ENCODE measurements at regions not wholly inside any gene's neighbourhood (a gene's known extent, or its start where the extent isn't known, plus 50 kb on each side); places are given as distances from the start of the nearest gene placed in this dataset.
"Not testable (repeated sequence)": the region's sequence is repeated elsewhere in the genome, so short reads cannot be mapped to it uniquely, and the experiment has no call there.

DNA sequence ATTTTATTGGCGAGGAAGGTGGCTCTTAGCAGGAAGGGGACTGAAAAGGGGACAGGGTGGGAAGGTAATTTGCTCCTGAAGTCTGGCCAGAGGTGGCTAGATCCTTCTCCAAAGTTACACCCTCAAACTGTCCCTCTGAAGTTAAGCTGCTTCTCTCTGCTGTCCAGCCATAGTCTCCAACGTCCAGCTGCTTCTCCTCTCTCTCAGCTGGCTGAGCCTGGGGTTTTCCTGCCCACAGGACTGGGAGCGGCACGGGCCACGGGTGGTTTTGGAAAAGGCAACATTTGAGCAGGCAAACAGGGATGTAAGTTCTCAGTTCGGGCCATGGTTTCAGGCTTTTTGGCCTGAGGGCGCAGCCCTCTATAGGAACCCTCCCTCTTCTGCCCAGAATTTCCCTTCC is 128.3 kb downstream of the YIPF5 start:
- Histone ChIP-seq H2BK15ac (ENCODE audit: low read depth, poor library complexity, severe bottlenecking) (no peak overlapping the region), H4K91ac (ENCODE audit: low read length) (no peak overlapping the region), H3K4me3 (ENCODE audit: insufficient read depth in 1 of 2, low read depth in 1 of 2, low read length in 2 of 2) (no peak overlapping the region), H2BK12ac (ENCODE audit: low read length in 2 of 2) (no peak overlapping the region), H4K8ac (ENCODE audit: low read length) (no peak overlapping the region), H2AFZ (ENCODE audit: low read depth, low read length) (no peak overlapping the region), H3K14ac (ENCODE audit: low read length in 2 of 2) (no peak overlapping the region), H2AK5ac (ENCODE audit: low read length, severe bottlenecking) (no peak overlapping the region), H3K79me1 (replicated peaks; ENCODE audit: low read length, poor library complexity, severe bottlenecking) (no peaks in the 10 kb centered on the region), H3K4me1 (ENCODE audit: control insufficient read depth, insufficient read depth, low read depth, low read length) (no peaks in the 10 kb centered on the region), H2BK5ac (ENCODE audit: low read depth, low read length, poor library complexity, severe bottlenecking) (no peak overlapping the region), H3K36me3 (ENCODE audit: control insufficient read depth in 1 of 2, insufficient read depth in 2 of 2, low read depth in 1 of 2, low read length in 2 of 2) (no peaks in the 10 kb centered on the region), H3K23ac (ENCODE audit: low read length in 2 of 2) (no peak overlapping the region), H3K27me3 (ENCODE audit: control insufficient read depth in 1 of 2, insufficient read depth in 1 of 2, low read length in 2 of 2) (peaks cover 0 to 3% of the 10 kb centered on the region in 2 experiments), H3K4me2 (ENCODE audit: low read length, poor library complexity, severe bottlenecking) (no peak overlapping the region), H3K4ac (ENCODE audit: low read depth in 1 of 2, low read length in 2 of 2) (no peak overlapping the region), H3K9ac (ENCODE audit: low read length) (no peak overlapping the region), H3K9me3 (ENCODE audit: control insufficient read depth, low read length) (no peaks in the 10 kb centered on the region), H3K18ac (ENCODE audit: low read depth in 1 of 2, low read length in 2 of 2) (no peak overlapping the region), H2BK120ac (ENCODE audit: low read depth, low read length) (no peak overlapping the region), H3K27ac (ENCODE audit: low read length, poor library complexity, severe bottlenecking) (no peak overlapping the region)
- no peak for DNase-seq
- WGBS: 92% methylated on average over 6 of the region's 7 CpGs

DNA sequence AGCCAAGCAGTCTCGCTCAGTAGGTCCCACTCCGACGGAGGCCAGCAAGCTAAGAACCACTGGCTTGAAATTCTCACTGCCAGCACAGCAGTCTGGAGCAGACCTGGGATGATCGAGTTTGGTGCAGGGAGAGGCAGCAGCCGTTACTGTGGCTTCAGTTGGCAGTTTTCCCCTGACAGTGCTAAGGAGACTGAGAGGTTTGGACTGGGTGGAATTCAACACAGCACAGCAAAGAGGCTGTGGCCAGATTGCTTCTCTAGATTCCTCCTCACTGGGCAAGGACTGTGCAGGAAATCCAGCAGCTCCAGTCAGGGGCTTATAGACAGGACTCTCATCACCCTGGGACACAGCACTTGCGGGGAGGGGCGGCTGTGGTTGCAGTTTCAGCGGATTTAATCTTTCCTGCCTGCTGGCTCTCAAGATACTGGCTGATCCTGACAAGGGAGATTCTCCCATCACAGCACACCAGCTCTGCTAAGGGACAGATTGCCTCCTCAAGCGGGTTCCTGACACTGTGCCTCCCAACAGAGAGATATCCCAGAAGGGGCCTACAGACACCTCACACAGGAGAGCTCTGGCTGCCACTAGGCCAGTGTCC is 122.1 kb downstream of the YIPF5 start:
- no peaks in the 10 kb centered on the region for H3K36me3 ChIP-seq (ENCODE audit: control insufficient read depth in 1 of 2, insufficient read depth in 2 of 2, low read depth in 1 of 2, low read length in 2 of 2)
- H2AFZ ChIP-seq (ENCODE audit: low read depth, low read length): no peak overlapping the region
- 73% methylated on average over 9 of the region's 9 CpGs for WGBS

DNA sequence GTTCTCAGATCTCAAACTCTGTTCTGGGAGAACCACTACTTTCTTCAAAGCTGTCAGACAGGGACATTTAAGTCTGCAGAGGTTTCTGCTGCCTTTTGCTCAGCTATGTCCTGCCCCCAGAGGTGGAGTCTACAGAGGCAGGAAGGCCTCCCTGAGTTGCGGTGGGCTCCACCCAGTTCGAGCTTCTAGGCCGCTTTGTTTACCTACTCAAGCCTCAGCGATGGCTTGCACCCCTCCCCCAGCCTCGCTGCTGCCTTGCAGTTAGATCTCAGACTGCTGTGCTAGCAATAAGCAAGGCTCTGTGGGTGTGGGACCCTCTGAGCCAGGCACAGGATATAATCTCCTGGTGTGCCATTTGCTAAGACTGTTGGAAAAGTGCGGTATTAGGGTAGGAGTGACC is 115.1 kb downstream of the YIPF5 start:
- not testable (repeated sequence) for H3K9me3 ChIP-seq (ENCODE audit: control insufficient read depth, low read length); H4K8ac ChIP-seq (ENCODE audit: low read length); H2AFZ ChIP-seq (ENCODE audit: low read depth, low read length); H2BK15ac ChIP-seq (ENCODE audit: low read depth, poor library complexity, severe bottlenecking); H2AK5ac ChIP-seq (ENCODE audit: low read length, severe bottlenecking); H4K91ac ChIP-seq (ENCODE audit: low read length); H2BK5ac ChIP-seq (ENCODE audit: low read depth, low read length, poor library complexity, severe bottlenecking); H3K4me3 ChIP-seq (ENCODE audit: insufficient read depth in 1 of 2, low read depth in 1 of 2, low read length in 2 of 2); H3K4ac ChIP-seq (ENCODE audit: low read depth in 1 of 2, low read length in 2 of 2); H3K27ac ChIP-seq (ENCODE audit: low read length, poor library complexity, severe bottlenecking); H3K14ac ChIP-seq (ENCODE audit: low read length in 2 of 2); H3K36me3 ChIP-seq (ENCODE audit: control insufficient read depth in 1 of 2, insufficient read depth in 2 of 2, low read depth in 1 of 2, low read length in 2 of 2); H3K4me2 ChIP-seq (ENCODE audit: low read length, poor library complexity, severe bottlenecking); H3K79me1 ChIP-seq (replicated peaks; ENCODE audit: low read length, poor library complexity, severe bottlenecking); H2BK120ac ChIP-seq (ENCODE audit: low read depth, low read length); H3K27me3 ChIP-seq (ENCODE audit: control insufficient read depth in 1 of 2, insufficient read depth in 1 of 2, low read length in 2 of 2); H3K9ac ChIP-seq (ENCODE audit: low read length); DNase-seq; H2BK12ac ChIP-seq (ENCODE audit: low read length in 2 of 2); H3K4me1 ChIP-seq (ENCODE audit: control insufficient read depth, insufficient read depth, low read depth, low read length); H3K18ac ChIP-seq (ENCODE audit: low read depth in 1 of 2, low read length in 2 of 2); H3K23ac ChIP-seq (ENCODE audit: low read length in 2 of 2)
- WGBS: 97% methylated on average over 6 of the region's 6 CpGs

More for the DNA sequence above, 122.1 kb downstream of the YIPF5 start:
- Histone ChIP-seq H3K14ac (ENCODE audit: low read length in 2 of 2) (no peak overlapping the region), H2BK5ac (ENCODE audit: low read depth, low read length, poor library complexity, severe bottlenecking) (no peak overlapping the region), H3K9me3 (ENCODE audit: control insufficient read depth, low read length) (no peaks in the 10 kb centered on the region), H3K27me3 (ENCODE audit: control insufficient read depth in 1 of 2, insufficient read depth in 1 of 2, low read length in 2 of 2) (no peaks in the 10 kb centered on the region), H3K27ac (ENCODE audit: low read length, poor library complexity, severe bottlenecking) (no peak overlapping the region), H3K4me3 (ENCODE audit: insufficient read depth in 1 of 2, low read depth in 1 of 2, low read length in 2 of 2) (no peak overlapping the region), H3K18ac (ENCODE audit: low read depth in 1 of 2, low read length in 2 of 2) (no peak overlapping the region), H4K8ac (ENCODE audit: low read length) (no peak overlapping the region), H3K4me1 (ENCODE audit: control insufficient read depth, insufficient read depth, low read depth, low read length) (no peaks in the 10 kb centered on the region), H2BK12ac (ENCODE audit: low read length in 2 of 2) (no peak overlapping the region), H3K23ac (ENCODE audit: low read length in 2 of 2) (no peak overlapping the region), H4K91ac (ENCODE audit: low read length) (no peak overlapping the region), H2BK15ac (ENCODE audit: low read depth, poor library complexity, severe bottlenecking) (no peak overlapping the region), H3K4me2 (ENCODE audit: low read length, poor library complexity, severe bottlenecking) (no peak overlapping the region), H3K79me1 (replicated peaks; ENCODE audit: low read length, poor library complexity, severe bottlenecking) (no peaks in the 10 kb centered on the region), H2AK5ac (ENCODE audit: low read length, severe bottlenecking) (no peak overlapping the region), H2BK120ac (ENCODE audit: low read depth, low read length) (no peak overlapping the region), H3K9ac (ENCODE audit: low read length) (peak overlapping the region; percentile 5), H3K4ac (ENCODE audit: low read depth in 1 of 2, low read length in 2 of 2) (no peak overlapping the region)
- no peak for DNase-seq

DNA sequence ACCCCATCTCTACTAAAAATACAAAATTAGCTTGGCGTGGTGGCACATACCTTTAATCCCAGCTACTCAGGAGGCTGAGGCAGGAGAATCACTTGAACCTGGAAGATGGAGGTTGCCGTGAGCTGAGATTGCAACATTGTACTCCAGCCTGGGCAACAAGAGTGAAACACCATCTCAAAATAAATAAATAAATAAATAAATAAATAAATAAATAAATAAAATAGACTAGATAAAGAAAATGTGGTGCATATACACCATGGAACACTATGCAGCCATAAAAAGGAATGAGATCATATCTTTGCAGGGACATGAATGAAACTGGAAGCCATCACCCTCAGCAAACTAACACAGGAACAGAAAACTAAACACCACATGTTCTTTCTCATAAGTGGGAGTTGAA is 110.4 kb downstream of the YIPF5 start:
- not testable (repeated sequence) for H3K4me2 ChIP-seq (ENCODE audit: low read length, poor library complexity, severe bottlenecking); H3K9ac ChIP-seq (ENCODE audit: low read length); H2BK12ac ChIP-seq (ENCODE audit: low read length in 2 of 2); DNase-seq; H3K23ac ChIP-seq (ENCODE audit: low read length in 2 of 2); H3K79me1 ChIP-seq (replicated peaks; ENCODE audit: low read length, poor library complexity, severe bottlenecking); H3K4ac ChIP-seq (ENCODE audit: low read depth in 1 of 2, low read length in 2 of 2); H3K4me3 ChIP-seq (ENCODE audit: insufficient read depth in 1 of 2, low read depth in 1 of 2, low read length in 2 of 2); H2AFZ ChIP-seq (ENCODE audit: low read depth, low read length); H4K8ac ChIP-seq (ENCODE audit: low read length); H2BK15ac ChIP-seq (ENCODE audit: low read depth, poor library complexity, severe bottlenecking); H3K18ac ChIP-seq (ENCODE audit: low read depth in 1 of 2, low read length in 2 of 2); H2BK5ac ChIP-seq (ENCODE audit: low read depth, low read length, poor library complexity, severe bottlenecking); H2BK120ac ChIP-seq (ENCODE audit: low read depth, low read length); H3K27me3 ChIP-seq (ENCODE audit: control insufficient read depth in 1 of 2, insufficient read depth in 1 of 2, low read length in 2 of 2); H2AK5ac ChIP-seq (ENCODE audit: low read length, severe bottlenecking); H3K4me1 ChIP-seq (ENCODE audit: control insufficient read depth, insufficient read depth, low read depth, low read length); H4K91ac ChIP-seq (ENCODE audit: low read length); H3K36me3 ChIP-seq (ENCODE audit: control insufficient read depth in 1 of 2, insufficient read depth in 2 of 2, low read depth in 1 of 2, low read length in 2 of 2); H3K14ac ChIP-seq (ENCODE audit: low read length in 2 of 2); H3K27ac ChIP-seq (ENCODE audit: low read length, poor library complexity, severe bottlenecking)
- 90% methylated on average over 1 of the region's 2 CpGs for WGBS
- H3K9me3 ChIP-seq (ENCODE audit: control insufficient read depth, low read length): peaks cover 16% of the 10 kb centered on the region

Data from mesenchymal stem cell (in vitro differentiated cells and primary cell).